ENCODE measurements at regions not wholly inside any gene's neighbourhood (a gene's known extent, or its start where the extent isn't known, plus 50 kb on each side); places are given as distances from the start of the nearest gene placed in this dataset.

- TF ChIP-seq CTCF (IDR thresholded peaks at IDR 0.05) (no peak), POLR2AphosphoS5 (IDR thresholded peaks at IDR 0.05; ENCODE audit: low read depth, low read length) (no peak)
- TF ChIP-seq, protein P1, sequence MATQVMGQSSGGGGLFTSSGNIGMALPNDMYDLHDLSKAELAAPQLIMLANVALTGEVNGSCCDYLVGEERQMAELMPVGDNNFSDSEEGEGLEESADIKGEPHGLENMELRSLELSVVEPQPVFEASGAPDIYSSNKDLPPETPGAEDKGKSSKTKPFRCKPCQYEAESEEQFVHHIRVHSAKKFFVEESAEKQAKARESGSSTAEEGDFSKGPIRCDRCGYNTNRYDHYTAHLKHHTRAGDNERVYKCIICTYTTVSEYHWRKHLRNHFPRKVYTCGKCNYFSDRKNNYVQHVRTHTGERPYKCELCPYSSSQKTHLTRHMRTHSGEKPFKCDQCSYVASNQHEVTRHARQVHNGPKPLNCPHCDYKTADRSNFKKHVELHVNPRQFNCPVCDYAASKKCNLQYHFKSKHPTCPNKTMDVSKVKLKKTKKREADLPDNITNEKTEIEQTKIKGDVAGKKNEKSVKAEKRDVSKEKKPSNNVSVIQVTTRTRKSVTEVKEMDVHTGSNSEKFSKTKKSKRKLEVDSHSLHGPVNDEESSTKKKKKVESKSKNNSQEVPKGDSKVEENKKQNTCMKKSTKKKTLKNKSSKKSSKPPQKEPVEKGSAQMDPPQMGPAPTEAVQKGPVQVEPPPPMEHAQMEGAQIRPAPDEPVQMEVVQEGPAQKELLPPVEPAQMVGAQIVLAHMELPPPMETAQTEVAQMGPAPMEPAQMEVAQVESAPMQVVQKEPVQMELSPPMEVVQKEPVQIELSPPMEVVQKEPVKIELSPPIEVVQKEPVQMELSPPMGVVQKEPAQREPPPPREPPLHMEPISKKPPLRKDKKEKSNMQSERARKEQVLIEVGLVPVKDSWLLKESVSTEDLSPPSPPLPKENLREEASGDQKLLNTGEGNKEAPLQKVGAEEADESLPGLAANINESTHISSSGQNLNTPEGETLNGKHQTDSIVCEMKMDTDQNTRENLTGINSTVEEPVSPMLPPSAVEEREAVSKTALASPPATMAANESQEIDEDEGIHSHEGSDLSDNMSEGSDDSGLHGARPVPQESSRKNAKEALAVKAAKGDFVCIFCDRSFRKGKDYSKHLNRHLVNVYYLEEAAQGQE (IDR thresholded peaks at IDR 0.05; ENCODE audit: insufficient read depth in 1 of 2, low read depth in 2 of 2, low read length in 1 of 2) = no peak
Measured at GRCh38 chr9:38132956-38133355, 63.9 kb upstream of the SHB start.
